Ovary (tissue), 3 donors: ENCODE measurements at regions not wholly inside any gene's neighbourhood (a gene's known extent, or its start where the extent isn't known, plus 50 kb on each side); places are given as distances from the start of the nearest gene placed in this dataset.

Source experiments
- EP300 ChIP-seq: sonication (generic); formaldehyde crosslinking; IDR thresholded peaks from one replicate; pipeline ENCODE4 v1.6.1; 2017; ENCODE audit warnings: antibody characterized with exemption
- POLR2A ChIP-seq: fragments of 450-650 bp; IDR thresholded peaks from one replicate; pipeline ENCODE4 v1.6.1; 2017; ENCODE audit warnings: antibody characterized with exemption, mild to moderate bottlenecking, moderate library complexity
- TF ChIP-seq, protein P1 (sequence below), 3 donors: fragments of 450-650 bp in 2 of 3; fragments of 200-600 bp in 1 of 3; IDR thresholded peaks; one replicate each; pipeline versions ENCODE4 v1.5.1 to v1.8.0; 2016 to 2022; ENCODE audit warnings: antibody characterized with exemption in 3 of 3, mild to moderate bottlenecking in 1 of 3
- donor health status: DM: no; HTN: no; CAD: no.

DNA sequence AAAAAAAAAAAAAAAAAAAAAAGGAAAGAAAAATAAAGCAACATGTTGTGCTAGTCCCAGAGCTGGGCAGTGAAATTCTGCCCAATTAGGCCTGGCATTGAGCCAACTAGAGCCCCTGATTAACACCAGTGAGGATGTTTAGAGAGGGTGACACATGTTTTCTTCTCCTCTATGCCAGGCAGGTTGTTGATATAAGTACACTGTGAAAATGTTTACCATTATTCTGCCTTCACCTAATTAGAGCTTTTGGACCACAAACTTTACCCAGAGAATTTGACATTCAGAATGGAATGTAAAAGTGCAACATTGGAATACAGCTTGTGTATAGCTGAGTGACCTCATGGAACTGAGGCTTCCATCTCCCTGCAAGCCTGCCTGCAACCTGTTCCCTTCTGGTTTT lies 62.0 kb upstream of the EPCAM start:
- TF ChIP-seq, protein P1, sequence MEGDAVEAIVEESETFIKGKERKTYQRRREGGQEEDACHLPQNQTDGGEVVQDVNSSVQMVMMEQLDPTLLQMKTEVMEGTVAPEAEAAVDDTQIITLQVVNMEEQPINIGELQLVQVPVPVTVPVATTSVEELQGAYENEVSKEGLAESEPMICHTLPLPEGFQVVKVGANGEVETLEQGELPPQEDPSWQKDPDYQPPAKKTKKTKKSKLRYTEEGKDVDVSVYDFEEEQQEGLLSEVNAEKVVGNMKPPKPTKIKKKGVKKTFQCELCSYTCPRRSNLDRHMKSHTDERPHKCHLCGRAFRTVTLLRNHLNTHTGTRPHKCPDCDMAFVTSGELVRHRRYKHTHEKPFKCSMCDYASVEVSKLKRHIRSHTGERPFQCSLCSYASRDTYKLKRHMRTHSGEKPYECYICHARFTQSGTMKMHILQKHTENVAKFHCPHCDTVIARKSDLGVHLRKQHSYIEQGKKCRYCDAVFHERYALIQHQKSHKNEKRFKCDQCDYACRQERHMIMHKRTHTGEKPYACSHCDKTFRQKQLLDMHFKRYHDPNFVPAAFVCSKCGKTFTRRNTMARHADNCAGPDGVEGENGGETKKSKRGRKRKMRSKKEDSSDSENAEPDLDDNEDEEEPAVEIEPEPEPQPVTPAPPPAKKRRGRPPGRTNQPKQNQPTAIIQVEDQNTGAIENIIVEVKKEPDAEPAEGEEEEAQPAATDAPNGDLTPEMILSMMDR (IDR thresholded peaks at IDR 0.05) = no peak
- TF ChIP-seq EP300 (no peak), POLR2A (no peak)
